Type B pancreatic cell (in vitro differentiated cells): ENCODE measurements at regions not wholly inside any gene's neighbourhood (a gene's known extent, or its start where the extent isn't known, plus 50 kb on each side); places are given as distances from the start of the nearest gene placed in this dataset.

Experiments used
- DNase-seq: peaks from one replicate; pipeline ENCODE4 v3.0.0; 2021; ENCODE audit warnings: mixed read lengths; ENCODE audit not compliant: unreplicated experiment; ENCODE audit errors: extremely low spot score
- H3K27ac Mint-ChIP-seq: 2 replicates; pipeline ENCODE4 v1.8.0; 2021; ENCODE audit warnings: mild to moderate bottlenecking, mixed read lengths
- H3K27me3 Mint-ChIP-seq: 2 replicates; pipeline ENCODE4 v1.8.0; 2021; ENCODE audit warnings: mixed read lengths
- H3K36me3 Mint-ChIP-seq: 2 replicates; pipeline ENCODE4 v1.8.0; 2021; ENCODE audit warnings: mixed read lengths
- H3K4me1 Mint-ChIP-seq: one replicate; pipeline ENCODE4 v1.8.0; 2021; ENCODE audit warnings: mixed read lengths; ENCODE audit not compliant: unreplicated experiment
- H3K4me3 Mint-ChIP-seq: 2 replicates; pipeline ENCODE4 v1.8.0; 2021; ENCODE audit warnings: mild to moderate bottlenecking, mixed read lengths
- H3K9me3 Mint-ChIP-seq: 2 replicates; pipeline ENCODE4 v1.8.0; 2021; ENCODE audit warnings: mixed read lengths
- TF ChIP-seq, protein P1 (sequence below): fragments of 200-600 bp; sonication (generic); conservative IDR thresholded peaks from 2 replicates; pipeline ENCODE4 v1.5.0; 2021; ENCODE audit warnings: antibody characterized with exemption, mild to moderate bottlenecking

DNA sequence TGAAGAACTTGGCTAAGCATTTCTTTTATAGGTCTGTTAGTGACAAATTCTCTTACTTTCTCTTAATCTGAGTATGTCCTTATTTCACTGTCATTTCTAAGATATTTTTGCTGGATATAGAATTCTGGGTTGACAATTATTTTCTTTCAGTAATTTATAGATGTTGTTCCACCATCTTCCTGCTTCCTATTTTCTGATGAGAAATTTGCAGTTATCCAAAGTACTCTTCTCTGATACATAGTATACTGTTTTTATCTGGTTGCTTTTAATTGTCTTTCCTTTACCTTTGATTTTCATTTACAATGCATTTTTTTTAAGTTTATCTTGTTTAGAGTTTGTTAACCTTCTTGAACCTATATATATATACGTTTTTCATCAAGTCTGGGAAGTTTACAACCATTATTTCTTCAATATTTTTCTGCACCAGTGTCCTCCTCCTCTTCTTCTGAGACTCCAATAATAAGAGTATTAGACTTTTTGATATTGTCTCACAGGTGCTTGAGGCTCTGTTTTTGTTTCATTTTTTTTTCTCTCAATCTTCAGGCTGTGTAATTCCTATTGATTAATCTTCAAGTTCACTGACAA lies 101.6 kb upstream of the INSIG1 start:
- peaks cover 9% of the 10 kb centered on the region for H3K27me3 Mint-ChIP-seq
- no peak for DNase-seq
- no peak overlapping the region for H3K27ac Mint-ChIP-seq
- TF ChIP-seq, protein P1, sequence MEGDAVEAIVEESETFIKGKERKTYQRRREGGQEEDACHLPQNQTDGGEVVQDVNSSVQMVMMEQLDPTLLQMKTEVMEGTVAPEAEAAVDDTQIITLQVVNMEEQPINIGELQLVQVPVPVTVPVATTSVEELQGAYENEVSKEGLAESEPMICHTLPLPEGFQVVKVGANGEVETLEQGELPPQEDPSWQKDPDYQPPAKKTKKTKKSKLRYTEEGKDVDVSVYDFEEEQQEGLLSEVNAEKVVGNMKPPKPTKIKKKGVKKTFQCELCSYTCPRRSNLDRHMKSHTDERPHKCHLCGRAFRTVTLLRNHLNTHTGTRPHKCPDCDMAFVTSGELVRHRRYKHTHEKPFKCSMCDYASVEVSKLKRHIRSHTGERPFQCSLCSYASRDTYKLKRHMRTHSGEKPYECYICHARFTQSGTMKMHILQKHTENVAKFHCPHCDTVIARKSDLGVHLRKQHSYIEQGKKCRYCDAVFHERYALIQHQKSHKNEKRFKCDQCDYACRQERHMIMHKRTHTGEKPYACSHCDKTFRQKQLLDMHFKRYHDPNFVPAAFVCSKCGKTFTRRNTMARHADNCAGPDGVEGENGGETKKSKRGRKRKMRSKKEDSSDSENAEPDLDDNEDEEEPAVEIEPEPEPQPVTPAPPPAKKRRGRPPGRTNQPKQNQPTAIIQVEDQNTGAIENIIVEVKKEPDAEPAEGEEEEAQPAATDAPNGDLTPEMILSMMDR = no peak
- H3K36me3 Mint-ChIP-seq = no peaks in the 10 kb centered on the region
- no peaks in the 10 kb centered on the region for H3K9me3 Mint-ChIP-seq
- H3K4me3 Mint-ChIP-seq = no peak overlapping the region
- peaks cover 15% of the 10 kb centered on the region for H3K4me1 Mint-ChIP-seq

DNA sequence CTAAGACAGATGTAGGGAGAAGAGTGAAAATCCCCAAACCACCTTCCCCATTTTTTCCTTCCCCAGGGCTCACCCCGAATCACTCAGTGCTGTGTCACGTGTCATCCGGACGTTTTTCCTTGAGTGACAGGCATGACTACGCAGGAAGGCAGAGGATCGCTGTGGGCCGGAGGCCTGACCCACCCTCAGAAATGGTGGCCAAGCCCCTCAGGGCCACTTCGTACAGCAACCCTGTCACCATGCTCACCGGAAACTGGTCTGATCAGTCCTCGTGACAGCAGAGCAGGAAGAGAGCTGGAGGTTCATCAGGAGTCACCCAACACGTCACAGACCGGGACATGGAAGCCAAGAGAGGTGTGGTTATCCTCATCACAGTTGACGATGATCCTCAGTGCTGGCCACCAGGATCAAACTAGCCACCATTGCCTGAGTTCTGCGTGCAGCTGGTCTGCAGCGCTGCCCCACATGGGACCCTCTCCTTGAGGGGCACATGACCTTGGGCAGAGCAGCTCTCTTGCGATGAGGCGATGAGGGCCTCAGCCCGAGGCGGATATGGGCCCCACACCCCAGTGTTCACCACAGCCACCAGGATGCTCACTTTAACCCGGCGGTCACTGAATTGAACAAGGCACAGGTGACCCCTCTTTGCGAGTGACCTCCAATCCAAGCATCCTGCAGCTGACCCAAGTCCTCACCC lies 99.3 kb upstream of the INSIG1 start:
- no peak overlapping the region for H3K27ac Mint-ChIP-seq
- H3K4me3 Mint-ChIP-seq = no peak overlapping the region
- H3K27me3 Mint-ChIP-seq = no peaks in the 10 kb centered on the region
- TF ChIP-seq, protein P1 = no peak
- H3K9me3 Mint-ChIP-seq = no peaks in the 10 kb centered on the region
- peak; percentile 40 for DNase-seq
- H3K36me3 Mint-ChIP-seq = no peaks in the 10 kb centered on the region
- H3K4me1 Mint-ChIP-seq = peaks cover 9% of the 10 kb centered on the region

DNA sequence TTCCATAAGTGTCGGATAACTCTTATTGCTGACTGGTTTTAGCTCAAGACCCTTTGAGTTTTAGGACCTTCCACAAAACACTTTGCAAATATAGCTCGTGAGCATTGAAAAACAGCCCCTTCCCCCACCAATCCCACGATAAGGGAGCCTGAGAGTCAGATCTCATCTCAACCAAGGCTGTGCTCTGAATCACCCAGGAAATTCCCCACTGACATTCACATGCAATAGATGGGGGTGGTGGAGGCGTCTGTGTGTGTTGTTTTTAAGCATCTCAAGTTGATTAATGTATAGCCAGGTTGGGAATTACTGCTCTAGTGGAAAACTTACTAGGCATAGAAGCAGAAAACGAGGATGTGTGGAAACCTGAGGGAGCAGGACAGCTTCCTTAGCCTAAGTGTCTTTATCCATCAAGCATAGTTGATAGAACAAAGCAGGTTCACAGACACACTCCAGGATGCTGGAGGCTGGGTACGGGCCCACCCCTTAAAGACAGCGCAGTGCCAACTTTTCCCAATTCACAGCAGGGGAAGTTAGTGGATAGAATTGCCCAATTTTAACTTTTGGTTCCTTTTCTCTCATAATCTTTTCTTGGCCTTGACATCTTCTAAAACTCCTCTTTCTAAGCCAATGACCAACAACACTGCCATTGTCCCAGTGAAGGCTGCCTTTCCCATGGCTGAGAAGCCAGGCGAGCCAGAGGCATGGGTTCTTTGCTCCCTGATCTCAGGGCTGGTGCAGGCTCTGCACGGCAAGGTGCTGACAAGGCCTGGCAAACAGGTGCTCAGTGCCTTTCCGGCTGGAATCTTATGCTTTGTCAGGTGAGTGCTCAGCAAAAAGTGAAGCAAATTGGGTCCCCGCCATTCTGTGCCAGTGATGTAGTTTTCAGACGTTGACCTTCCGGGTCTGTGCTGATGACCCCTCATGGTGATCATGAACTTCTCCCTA lies 98.5 kb upstream of the INSIG1 start:
- Mint-ChIP-seq H3K4me3 (no peak overlapping the region), H3K27me3 (no peaks in the 10 kb centered on the region), H3K9me3 (no peaks in the 10 kb centered on the region), H3K4me1 (peaks cover 6% of the 10 kb centered on the region), H3K27ac (no peak overlapping the region), H3K36me3 (no peaks in the 10 kb centered on the region)
- TF ChIP-seq, protein P1 = no peak
- peak; percentile 48 for DNase-seq

DNA sequence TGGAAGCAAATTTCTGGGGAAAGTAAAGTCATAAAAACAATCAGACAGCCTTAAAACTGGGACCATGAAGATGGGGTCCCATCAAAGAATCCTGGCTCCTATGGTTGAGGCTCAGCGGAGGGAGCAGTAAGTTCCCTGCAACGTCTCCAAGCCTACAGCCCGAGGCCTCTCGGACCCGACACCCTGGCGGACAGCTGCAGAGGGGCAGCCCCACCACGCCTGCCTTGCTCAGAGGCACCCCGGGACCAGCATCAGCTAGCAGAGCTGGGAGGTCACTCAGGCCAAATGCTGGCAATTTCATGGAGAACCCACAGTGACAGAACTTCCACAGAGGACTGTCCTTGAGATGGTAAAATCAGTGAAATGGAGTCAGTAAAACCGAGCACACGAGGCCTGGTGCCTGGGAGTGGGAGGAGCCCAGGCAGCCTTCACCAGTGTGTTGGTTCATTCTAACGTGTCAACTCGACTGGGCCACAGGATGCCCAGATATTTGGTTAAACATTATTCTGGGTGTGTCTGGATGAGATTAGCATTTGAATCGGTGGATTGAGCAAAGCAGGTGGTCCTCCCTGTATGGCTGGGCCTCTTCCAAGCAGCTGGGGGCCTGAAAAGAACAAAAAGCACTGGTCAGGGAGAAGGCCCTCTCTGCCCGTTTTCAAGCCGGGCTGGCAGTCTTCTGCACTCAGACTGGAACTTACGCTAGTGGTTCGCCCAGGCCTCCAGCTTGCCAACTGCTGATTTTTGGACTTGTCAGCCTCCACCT lies 96.2 kb upstream of the INSIG1 start:
- no peaks in the 10 kb centered on the region for H3K27me3 Mint-ChIP-seq
- no peaks in the 10 kb centered on the region for H3K36me3 Mint-ChIP-seq
- H3K9me3 Mint-ChIP-seq = no peaks in the 10 kb centered on the region
- H3K27ac Mint-ChIP-seq = no peak overlapping the region
- TF ChIP-seq, protein P1 = no peak
- H3K4me1 Mint-ChIP-seq = peaks cover 12% of the 10 kb centered on the region
- H3K4me3 Mint-ChIP-seq = no peak overlapping the region
- no peak for DNase-seq
